K562 (cell line): ENCODE measurements at regions not wholly inside any gene's neighbourhood (a gene's known extent, or its start where the extent isn't known, plus 50 kb on each side); places are given as distances from the start of the nearest gene placed in this dataset.

Experiments
- ATAC-seq: fragments of 200-7000 bp; cut with Tn5 transposase; 3 replicates; pipeline ENCODE4 v1.9.1; 2020; ENCODE audit warnings: moderate library complexity
- BruUV-seq: library from RNA; stranded (reverse); fragments of 400-500 nt; replicated peaks from 2 replicates; lab custom pipeline; 2021; lab: Mats Ljungman, UMichigan
- CTCF ChIA-PET: fragments of 300-600 bp; formaldehyde crosslinking; extraction: SDS; loops from one replicate; lab custom pipeline; 2021; ENCODE audit warnings: low intra/inter-chr PET ratio; lab: Yijun Ruan, JAX
- POLR2A ChIA-PET: fragments of 300-600, 350-650 bp; sonication (Branson Sonifier 250); formaldehyde crosslinking; extraction: SDS; loops from one replicate; lab custom pipeline; 2021; ENCODE audit warnings: antibody characterized with exemption, inconsistent platforms; lab: Yijun Ruan, JAX
- DNase-seq, 4 experiments: peaks; one replicate each; pipeline versions ENCODE4 v3.0.0 to v3.0.0-alpha.2; 2011 to 2018; ENCODE audit warnings: low spot score in 3 of 4, mixed read lengths in 3 of 4; ENCODE audit errors: extremely low read depth in 1 of 4
- FAIRE-seq: peaks from 2 replicates; lab custom pipeline; 2011; peaks lifted over from hg19 to GRCh38; lab: Jason Lieb, UNC
- H2AFZ ChIP-seq: 2 replicates; pipeline ENCODE4 v1.6.0; 2011; ENCODE audit warnings: low read depth, low read length, control low read depth, inconsistent platforms
- H3K27ac ChIP-seq: fragments of 200-600 bp; 3 replicates; pipeline ENCODE4 v1.8.0; 2011; ENCODE audit warnings: low read depth, mild to moderate bottlenecking, control low read depth, inconsistent platforms, low read length, moderate library complexity, mixed read lengths; ENCODE audit errors: extremely low read depth
- H3K27me3 ChIP-seq, 2 experiments: fragments of 300-600 bp in 1 of 2; 2 replicates in 1 of 2; 3 replicates in 1 of 2; pipeline versions ENCODE4 v1.6.0 to v1.8.0; 2011; ENCODE audit warnings: inconsistent platforms in 2 of 2, low read length in 2 of 2, mild to moderate bottlenecking in 1 of 2, mixed read lengths in 1 of 2, moderate library complexity in 1 of 2; ENCODE audit not compliant: control insufficient read depth in 2 of 2, insufficient read depth in 2 of 2
- H3K36me3 ChIP-seq: fragments of 300-600 bp; 3 replicates; pipeline ENCODE4 v1.8.0; 2011; ENCODE audit warnings: mild to moderate bottlenecking, low read length, inconsistent platforms; ENCODE audit not compliant: control insufficient read depth, insufficient read depth
- H3K4me1 ChIP-seq, 2 experiments: fragments of 200-600 bp in 1 of 2; replicated peaks in 1 of 2; 2 replicates in 1 of 2; 3 replicates in 1 of 2; pipeline versions ENCODE4 v1.5.1 to v1.8.0; 2011; ENCODE audit warnings: inconsistent platforms in 2 of 2, low read length in 2 of 2, mild to moderate bottlenecking in 1 of 2, mixed read lengths in 1 of 2, moderate library complexity in 1 of 2; ENCODE audit not compliant: control insufficient read depth in 2 of 2, insufficient read depth in 2 of 2
- H3K4me2 ChIP-seq: 2 replicates; pipeline ENCODE4 v1.6.1; 2011; ENCODE audit warnings: low read length, control low read depth, inconsistent platforms, mixed read lengths; ENCODE audit not compliant: insufficient read depth
- H3K4me3 ChIP-seq: fragments of 200-600 bp; sonication (generic), shearing (Covaris generic); 2 replicates; pipeline ENCODE4 v1.5.1; 2016; ENCODE audit warnings: control low read depth, inconsistent platforms
- H3K79me2 ChIP-seq: fragments of 200-600 bp; 3 replicates; pipeline ENCODE4 v1.8.0; 2011; ENCODE audit warnings: low read length, inconsistent platforms; ENCODE audit not compliant: control insufficient read depth, insufficient read depth
- H3K9ac ChIP-seq, 2 experiments: 2 replicates each; pipeline versions ENCODE4 v1.6.0 to v1.6.1; 2011; ENCODE audit warnings: low read depth in 2 of 2, low read length in 2 of 2, control low read depth in 1 of 2, inconsistent platforms in 1 of 2, mild to moderate bottlenecking in 1 of 2, mixed read lengths in 1 of 2; ENCODE audit not compliant: insufficient read depth in 1 of 2
- H3K9me1 ChIP-seq: one replicate; pipeline ENCODE4 v1.6.0; 2011; ENCODE audit warnings: inconsistent platforms, mild to moderate bottlenecking, low read length, moderate library complexity; ENCODE audit not compliant: control insufficient read depth, insufficient read depth
- H3K9me3 ChIP-seq: replicated peaks from 2 replicates; pipeline ENCODE4 v1.5.1; 2011; ENCODE audit warnings: low read depth, low read length, inconsistent platforms; ENCODE audit not compliant: control insufficient read depth, insufficient read depth
- H4K20me1 ChIP-seq: replicated peaks from 2 replicates; pipeline ENCODE4 v1.6.1; 2011; ENCODE audit warnings: low read length, inconsistent platforms, mixed read lengths; ENCODE audit not compliant: control insufficient read depth, insufficient read depth
- CHD1 ChIP-seq: fragments of 200-600 bp; sonication (generic); IDR thresholded peaks from one replicate; pipeline ENCODE4 v1.6.1; 2012; ENCODE audit warnings: mild to moderate bottlenecking, moderate library complexity, low read length, inconsistent platforms
- DACH1 ChIP-seq: fragments of 450-650 bp; IDR thresholded peaks from 2 replicates; pipeline ENCODE4 v1.6.1; 2018; ENCODE audit not compliant: partially characterized antibody
- FOXP4 ChIP-seq: sonication (generic); formaldehyde crosslinking; IDR thresholded peaks from 2 replicates; pipeline ENCODE4 v1.8.0; 2022; ENCODE audit warnings: mild to moderate bottlenecking, missing genetic modification reagents, borderline replicate concordance
- HEY1 ChIP-seq: fragments of 250-450 bp; sonication (Bioruptor Pico); IDR thresholded peaks from 2 replicates; pipeline ENCODE4 v1.5.0; 2020; ENCODE audit warnings: mild to moderate bottlenecking, moderate library complexity, borderline replicate concordance
- HIVEP1 ChIP-seq: fragments of 250-450 bp; sonication (Bioruptor Pico); IDR thresholded peaks from 2 replicates; pipeline ENCODE4 v1.4.0; 2020; ENCODE audit warnings: mild to moderate bottlenecking
- PHF21A ChIP-seq: fragments of 450-650 bp; IDR thresholded peaks from 2 replicates; pipeline ENCODE4 v1.6.1; 2017; ENCODE audit warnings: low read depth, borderline replicate concordance
- SIRT6 ChIP-seq: IDR thresholded peaks from one replicate; pipeline ENCODE4 v1.6.1; 2012; ENCODE audit warnings: low read depth, mild to moderate bottlenecking, control low read depth, inconsistent platforms, low read length, moderate library complexity
- THRAP3 ChIP-seq: fragments of 450-650 bp; IDR thresholded peaks from 2 replicates; pipeline ENCODE4 v1.6.1; 2016; ENCODE audit warnings: mild to moderate bottlenecking, inconsistent platforms, borderline replicate concordance
- ZNF41 ChIP-seq: fragments of 250-450 bp; sonication (Bioruptor Pico); conservative IDR thresholded peaks from 2 replicates; pipeline ENCODE4 v1.4.0; 2020; ENCODE audit warnings: mild to moderate bottlenecking
- ZNF79 ChIP-seq: fragments of 250-450 bp; sonication (Bioruptor Pico); IDR thresholded peaks from 2 replicates; pipeline ENCODE4 v1.4.0; 2020; ENCODE audit warnings: low read depth, mild to moderate bottlenecking, moderate library complexity
- WGBS: fragments of 100-300 bp; shearing (Covaris generic); methylation state at CpG from one replicate; pipeline ENCODE4 v1.1.6; 2016; ENCODE audit warnings: low coverage, mixed read lengths; ENCODE audit not compliant: insufficient coverage; ENCODE audit errors: missing lambda C conversion rate; 5-methylcytosine and 5-hydroxymethylcytosine counted together
- in situ Hi-C: fragments of 300-500 bp; cut with MboI; formaldehyde crosslinking; loops from 4 replicates; pipeline ENCODE4 v1.15.0; 2018; ENCODE audit warnings: inconsistent platforms, mixed read lengths
- intact Hi-C: fragments of 100-400 bp; cut with micrococcal nuclease; formaldehyde crosslinking; loops from 2 replicates; pipeline ENCODE4 v1.14.2; 2022
- TF ChIP-seq, protein P1 (sequence below): fragments of 450-650 bp; conservative IDR thresholded peaks from 2 replicates; pipeline ENCODE4 v1.6.1; 2016; ENCODE audit warnings: missing genetic modification characterization, low read depth, mild to moderate bottlenecking, missing compliant biosample characterization, moderate library complexity
- TF ChIP-seq, protein P2 (sequence below): IDR thresholded peaks from 3 replicates; pipeline ENCODE4 v1.6.1; 2011; ENCODE audit warnings: borderline replicate concordance, mild to moderate bottlenecking, moderate library complexity; ENCODE audit not compliant: insufficient read length; ENCODE audit errors: extremely low read depth
- TF ChIP-seq, protein P3 (sequence below): sonication (generic); formaldehyde crosslinking; IDR thresholded peaks from 2 replicates; pipeline ENCODE4 v1.8.1; 2023; ENCODE audit warnings: mild to moderate bottlenecking, missing genetic modification reagents

GRCh38 chr1:36590264-36590663 lies 107.6 kb upstream of the CSF3R start:
- in situ Hi-C loops = no loop called here

More at GRCh38 chr1:36590264-36590663, 107.6 kb upstream of the CSF3R start:
- Histone ChIP-seq H3K4me1 (no peaks in the 10 kb centered on the region; a peak in 1 of 5 replicates), H2AFZ (no peak overlapping the region), H3K9ac (no peak overlapping the region), H3K36me3 (no peaks in the 10 kb centered on the region), H3K4me2 (no peak overlapping the region), H3K4me3 (no peak overlapping the region), H4K20me1 (peaks cover 23% of the 10 kb centered on the region), H3K27me3 (peaks cover 37 to 64% of the 10 kb centered on the region in 2 experiments), H3K79me2 (no peaks in the 10 kb centered on the region), H3K9me1 (no peaks in the 10 kb centered on the region), H3K27ac (no peak overlapping the region), H3K9me3 (no peaks in the 10 kb centered on the region)
- FAIRE-seq = no peak
- ATAC-seq = no peak
- TF ChIP-seq, protein P1, sequence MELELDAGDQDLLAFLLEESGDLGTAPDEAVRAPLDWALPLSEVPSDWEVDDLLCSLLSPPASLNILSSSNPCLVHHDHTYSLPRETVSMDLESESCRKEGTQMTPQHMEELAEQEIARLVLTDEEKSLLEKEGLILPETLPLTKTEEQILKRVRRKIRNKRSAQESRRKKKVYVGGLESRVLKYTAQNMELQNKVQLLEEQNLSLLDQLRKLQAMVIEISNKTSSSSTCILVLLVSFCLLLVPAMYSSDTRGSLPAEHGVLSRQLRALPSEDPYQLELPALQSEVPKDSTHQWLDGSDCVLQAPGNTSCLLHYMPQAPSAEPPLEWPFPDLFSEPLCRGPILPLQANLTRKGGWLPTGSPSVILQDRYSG (tag) = no peak
- no peak for TF ChIP-seq ZNF79 (CRISPR knock-in tag)
- TF ChIP-seq HEY1 (CRISPR knock-in tag) = no peak
- no peak for TF ChIP-seq FOXP4 (CRISPR knock-in tag)
- TF ChIP-seq, protein P2, sequence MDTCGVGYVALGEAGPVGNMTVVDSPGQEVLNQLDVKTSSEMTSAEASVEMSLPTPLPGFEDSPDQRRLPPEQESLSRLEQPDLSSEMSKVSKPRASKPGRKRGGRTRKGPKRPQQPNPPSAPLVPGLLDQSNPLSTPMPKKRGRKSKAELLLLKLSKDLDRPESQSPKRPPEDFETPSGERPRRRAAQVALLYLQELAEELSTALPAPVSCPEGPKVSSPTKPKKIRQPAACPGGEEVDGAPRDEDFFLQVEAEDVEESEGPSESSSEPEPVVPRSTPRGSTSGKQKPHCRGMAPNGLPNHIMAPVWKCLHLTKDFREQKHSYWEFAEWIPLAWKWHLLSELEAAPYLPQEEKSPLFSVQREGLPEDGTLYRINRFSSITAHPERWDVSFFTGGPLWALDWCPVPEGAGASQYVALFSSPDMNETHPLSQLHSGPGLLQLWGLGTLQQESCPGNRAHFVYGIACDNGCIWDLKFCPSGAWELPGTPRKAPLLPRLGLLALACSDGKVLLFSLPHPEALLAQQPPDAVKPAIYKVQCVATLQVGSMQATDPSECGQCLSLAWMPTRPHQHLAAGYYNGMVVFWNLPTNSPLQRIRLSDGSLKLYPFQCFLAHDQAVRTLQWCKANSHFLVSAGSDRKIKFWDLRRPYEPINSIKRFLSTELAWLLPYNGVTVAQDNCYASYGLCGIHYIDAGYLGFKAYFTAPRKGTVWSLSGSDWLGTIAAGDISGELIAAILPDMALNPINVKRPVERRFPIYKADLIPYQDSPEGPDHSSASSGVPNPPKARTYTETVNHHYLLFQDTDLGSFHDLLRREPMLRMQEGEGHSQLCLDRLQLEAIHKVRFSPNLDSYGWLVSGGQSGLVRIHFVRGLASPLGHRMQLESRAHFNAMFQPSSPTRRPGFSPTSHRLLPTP = no peak
- TF ChIP-seq SIRT6 = no peak
- no peak for TF ChIP-seq CHD1
- no peak for TF ChIP-seq HIVEP1 (CRISPR knock-in tag)
- no peak for TF ChIP-seq PHF21A
- TF ChIP-seq, protein P3, sequence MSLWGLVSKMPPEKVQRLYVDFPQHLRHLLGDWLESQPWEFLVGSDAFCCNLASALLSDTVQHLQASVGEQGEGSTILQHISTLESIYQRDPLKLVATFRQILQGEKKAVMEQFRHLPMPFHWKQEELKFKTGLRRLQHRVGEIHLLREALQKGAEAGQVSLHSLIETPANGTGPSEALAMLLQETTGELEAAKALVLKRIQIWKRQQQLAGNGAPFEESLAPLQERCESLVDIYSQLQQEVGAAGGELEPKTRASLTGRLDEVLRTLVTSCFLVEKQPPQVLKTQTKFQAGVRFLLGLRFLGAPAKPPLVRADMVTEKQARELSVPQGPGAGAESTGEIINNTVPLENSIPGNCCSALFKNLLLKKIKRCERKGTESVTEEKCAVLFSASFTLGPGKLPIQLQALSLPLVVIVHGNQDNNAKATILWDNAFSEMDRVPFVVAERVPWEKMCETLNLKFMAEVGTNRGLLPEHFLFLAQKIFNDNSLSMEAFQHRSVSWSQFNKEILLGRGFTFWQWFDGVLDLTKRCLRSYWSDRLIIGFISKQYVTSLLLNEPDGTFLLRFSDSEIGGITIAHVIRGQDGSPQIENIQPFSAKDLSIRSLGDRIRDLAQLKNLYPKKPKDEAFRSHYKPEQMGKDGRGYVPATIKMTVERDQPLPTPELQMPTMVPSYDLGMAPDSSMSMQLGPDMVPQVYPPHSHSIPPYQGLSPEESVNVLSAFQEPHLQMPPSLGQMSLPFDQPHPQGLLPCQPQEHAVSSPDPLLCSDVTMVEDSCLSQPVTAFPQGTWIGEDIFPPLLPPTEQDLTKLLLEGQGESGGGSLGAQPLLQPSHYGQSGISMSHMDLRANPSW (CRISPR knock-in tag) = no peak
- TF ChIP-seq THRAP3 = no peak
- TF ChIP-seq DACH1 = no peak
- no peak for TF ChIP-seq ZNF41 (CRISPR knock-in tag)
- POLR2A ChIA-PET = interaction anchor here (0.7 to 1.1 kb wide), 2 partner anchors 9 to 14 kb away, joined by 3 read pairs; no protein-coding TSS in a partner anchor
- intact Hi-C loops = no loop called here
- CTCF ChIA-PET = no interaction called here
- DNase-seq = no peak
- WGBS = 2% methylated on average over 4 of the region's 4 CpGs
- no TSS peak for BruUV-seq
